ENCODE measurements at regions not wholly inside any gene's neighbourhood (a gene's known extent, or its start where the extent isn't known, plus 50 kb on each side); places are given as distances from the start of the nearest gene placed in this dataset.

DNA sequence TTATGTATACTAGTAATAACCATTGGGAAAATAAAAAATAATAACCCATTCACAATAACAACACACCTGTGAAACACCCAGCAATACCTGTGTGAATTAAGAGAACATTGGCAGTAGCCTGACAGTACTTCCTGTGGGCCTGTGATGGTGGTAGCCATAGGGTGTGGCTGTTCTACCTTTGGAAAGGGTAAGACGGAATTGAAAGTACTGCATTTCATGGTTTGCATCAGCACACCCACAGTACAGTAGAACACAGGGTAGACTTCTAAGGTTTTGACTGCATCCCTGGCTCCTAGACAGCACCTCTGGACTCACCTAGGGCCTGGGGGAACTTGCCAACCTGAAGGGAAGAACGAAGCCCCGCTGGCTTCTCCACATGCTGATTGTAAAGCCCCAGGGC, 279.8 kb downstream of the HTR1B start:
- Histone ChIP-seq H3K9me2 (replicated peaks; ENCODE audit: low read depth, low read length) (no peaks in the 10 kb centered on the region), H3K9me3 (ENCODE audit: insufficient read depth, low read depth, low read length) (no peaks in the 10 kb centered on the region; the same call in 1 of the 2 replicates), H2AFZ (ENCODE audit: low read length) (no peak overlapping the region), H3K9ac (ENCODE audit: low read depth, low read length, poor library complexity, severe bottlenecking) (no peak overlapping the region), H3K4me2 (ENCODE audit: low read depth, low read length, poor library complexity, severe bottlenecking) (no peak overlapping the region), H3K27me3 (ENCODE audit: insufficient read depth, low read length, poor library complexity, severe bottlenecking) (no peaks in the 10 kb centered on the region), H3K4me1 (ENCODE audit: insufficient read depth, low read length, poor library complexity, severe bottlenecking) (no peaks in the 10 kb centered on the region), H3K79me2 (ENCODE audit: insufficient read depth, low read length) (no peaks in the 10 kb centered on the region), H4K20me1 (ENCODE audit: insufficient read depth, low read length, poor library complexity, severe bottlenecking) (no peaks in the 10 kb centered on the region), H3K4me3 (ENCODE audit: low read length, poor library complexity, severe bottlenecking) (no peak overlapping the region), H3F3A (ENCODE audit: low read depth) (no peaks in the 10 kb centered on the region), H3K36me3 (ENCODE audit: insufficient read depth, low read length) (no peaks in the 10 kb centered on the region)
- TF ChIP-seq EZH2phosphoT487 (IDR thresholded peaks at IDR 0.05; ENCODE audit: borderline replicate concordance) (no peak), CTCF (conservative IDR thresholded peaks at IDR 0.05; ENCODE audit: low read length) (no peak)

DNA sequence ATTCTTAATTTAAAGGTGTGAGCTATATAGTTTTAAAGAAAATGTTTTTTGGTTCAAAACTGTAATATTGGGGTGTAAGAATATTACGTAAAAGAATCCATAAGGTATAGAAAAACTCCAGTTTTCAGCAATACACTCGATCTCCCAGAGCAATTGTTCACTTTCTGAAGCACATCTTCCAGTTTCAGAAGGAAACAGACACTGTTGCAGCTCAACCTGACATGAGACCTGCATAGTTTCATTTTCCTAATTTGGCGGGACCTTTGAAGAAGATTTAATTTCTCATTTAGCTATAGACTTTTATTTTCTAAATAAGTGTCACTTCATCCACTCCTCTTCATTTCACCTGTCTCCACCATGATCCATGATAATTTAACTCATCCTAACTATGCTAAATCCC, 281.5 kb downstream of the HTR1B start:
- no peaks in the 10 kb centered on the region for H3K4me1 ChIP-seq (ENCODE audit: insufficient read depth, low read length, poor library complexity, severe bottlenecking)
- no peak overlapping the region for H3K4me3 ChIP-seq (ENCODE audit: low read length, poor library complexity, severe bottlenecking)
- H3K79me2 ChIP-seq (ENCODE audit: insufficient read depth, low read length) = no peaks in the 10 kb centered on the region
- TF ChIP-seq EZH2phosphoT487 (IDR thresholded peaks at IDR 0.05; ENCODE audit: borderline replicate concordance) = no peak
- TF ChIP-seq CTCF (conservative IDR thresholded peaks at IDR 0.05; ENCODE audit: low read length) = no peak
- H3K9me2 ChIP-seq (replicated peaks; ENCODE audit: low read depth, low read length) = no peaks in the 10 kb centered on the region
- no peaks in the 10 kb centered on the region for H3F3A ChIP-seq (ENCODE audit: low read depth)
- H3K9me3 ChIP-seq (ENCODE audit: insufficient read depth, low read depth, low read length) = no peaks in the 10 kb centered on the region; the same call in 1 of the 2 replicates
- no peak overlapping the region for H2AFZ ChIP-seq (ENCODE audit: low read length)
- H3K27me3 ChIP-seq (ENCODE audit: insufficient read depth, low read length, poor library complexity, severe bottlenecking) = no peaks in the 10 kb centered on the region
- H4K20me1 ChIP-seq (ENCODE audit: insufficient read depth, low read length, poor library complexity, severe bottlenecking) = no peaks in the 10 kb centered on the region
- no peaks in the 10 kb centered on the region for H3K36me3 ChIP-seq (ENCODE audit: insufficient read depth, low read length)
- no peak overlapping the region for H3K4me2 ChIP-seq (ENCODE audit: low read depth, low read length, poor library complexity, severe bottlenecking)
- no peak overlapping the region for H3K9ac ChIP-seq (ENCODE audit: low read depth, low read length, poor library complexity, severe bottlenecking)

DNA sequence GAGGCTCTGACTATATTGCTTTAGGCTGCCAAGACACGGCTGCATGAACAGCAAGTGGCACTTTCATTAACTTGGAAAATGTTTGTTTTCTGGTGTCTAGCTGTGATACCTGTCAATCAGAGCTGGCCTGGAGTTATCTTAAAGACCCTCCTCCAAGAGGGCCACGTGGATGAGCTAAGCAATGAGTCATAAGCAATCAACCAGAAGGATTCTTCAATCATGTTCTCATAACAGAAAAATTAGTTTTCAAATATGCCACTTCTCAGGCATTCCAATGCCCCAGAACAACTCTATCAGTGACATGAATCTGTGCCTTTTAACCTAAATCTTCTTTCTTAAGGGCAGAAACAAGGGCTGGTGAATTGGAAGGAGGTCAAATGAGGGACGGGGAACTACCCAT, 283.0 kb downstream of the HTR1B start:
- Histone ChIP-seq H3K4me3 (ENCODE audit: low read length, poor library complexity, severe bottlenecking) (no peak overlapping the region), H3K9me3 (ENCODE audit: insufficient read depth, low read depth, low read length) (no peaks in the 10 kb centered on the region; the same call in 1 of the 2 replicates), H2AFZ (ENCODE audit: low read length) (no peak overlapping the region), H3K9me2 (replicated peaks; ENCODE audit: low read depth, low read length) (peaks cover under 1% of the 10 kb centered on the region; the same call in 1 of the 2 replicates), H3F3A (ENCODE audit: low read depth) (no peaks in the 10 kb centered on the region), H3K27me3 (ENCODE audit: insufficient read depth, low read length, poor library complexity, severe bottlenecking) (no peaks in the 10 kb centered on the region), H4K20me1 (ENCODE audit: insufficient read depth, low read length, poor library complexity, severe bottlenecking) (no peaks in the 10 kb centered on the region), H3K36me3 (ENCODE audit: insufficient read depth, low read length) (no peaks in the 10 kb centered on the region), H3K4me1 (ENCODE audit: insufficient read depth, low read length, poor library complexity, severe bottlenecking) (no peaks in the 10 kb centered on the region), H3K9ac (ENCODE audit: low read depth, low read length, poor library complexity, severe bottlenecking) (no peak overlapping the region), H3K79me2 (ENCODE audit: insufficient read depth, low read length) (no peaks in the 10 kb centered on the region), H3K4me2 (ENCODE audit: low read depth, low read length, poor library complexity, severe bottlenecking) (no peak overlapping the region)
- TF ChIP-seq EZH2phosphoT487 (IDR thresholded peaks at IDR 0.05; ENCODE audit: borderline replicate concordance) (no peak), CTCF (conservative IDR thresholded peaks at IDR 0.05; ENCODE audit: low read length) (no peak)
